Adrenal gland (tissue), 9 donors: ENCODE measurements at regions not wholly inside any gene's neighbourhood (a gene's known extent, or its start where the extent isn't known, plus 50 kb on each side); places are given as distances from the start of the nearest gene placed in this dataset.

Experiments used
- DNase-seq, 7 donors: peaks; one replicate each; pipeline ENCODE4 v3.0.0-alpha.2; 2019 to 2020
- H3K27ac ChIP-seq, 5 donors: fragments of 200-600 bp; sonication (generic) in 4 of 5; 1 replicate in 3 of 5; 2 replicates in 2 of 5; pipeline versions ENCODE4 v1.5.1 to v1.8.0; 2016 to 2020; ENCODE audit warnings: mild to moderate bottlenecking in 1 of 5
- H3K27me3 ChIP-seq: fragments of 200-600 bp; 2 replicates; pipeline ENCODE4 v1.8.0; 2021
- H3K36me3 ChIP-seq, 2 donors: fragments of 200-600 bp; replicated peaks in 1 of 2; 1 replicate in 1 of 2; 2 replicates in 1 of 2; pipeline versions ENCODE4 v1.5.1 to v1.8.0; 2018 to 2022
- H3K4me1 ChIP-seq, 2 donors: fragments of 200-600 bp; replicated peaks in 1 of 2; 1 replicate in 1 of 2; 2 replicates in 1 of 2; pipeline versions ENCODE4 v1.5.1 to v1.8.0; 2018 to 2021
- H3K4me3 ChIP-seq, 4 donors: fragments of 200-600 bp; sonication (generic) in 3 of 4; one replicate each; pipeline ENCODE4 v1.5.1; 2016 to 2018
- H3K9me3 ChIP-seq, 3 donors: fragments of 200-600 bp; sonication (generic) in 1 of 3; replicated peaks in 1 of 3; 1 replicate in 2 of 3; 2 replicates in 1 of 3; pipeline versions ENCODE4 v1.5.1 to v1.8.0; 2016 to 2021
- CTCF ChIP-seq, 6 experiments: fragments of 450-650 bp in 4 of 6; fragments of 200-600 bp in 2 of 6; sonication (generic) in 1 of 6; IDR thresholded peaks; 1 replicate in 5 of 6; 2 replicates in 1 of 6; pipeline versions ENCODE4 v1.5.1 to v1.8.0; 2016 to 2021; ENCODE audit warnings: antibody characterized with exemption in 6 of 6, mild to moderate bottlenecking in 2 of 6, moderate library complexity in 1 of 6
- POLR2A ChIP-seq, 2 donors: fragments of 450-650 bp; IDR thresholded peaks; one replicate each; pipeline ENCODE4 v1.6.1; 2017; ENCODE audit warnings: antibody characterized with exemption in 2 of 2, mild to moderate bottlenecking in 2 of 2, moderate library complexity in 1 of 2
- WGBS, 4 donors: extraction: QIAGEN DNeasy Blood & Tissue Kit in 2 of 4; methylation state at CpG; one replicate each; pipeline versions ENCODE4 v1.1.5 to v1.1.7; 2013 to 2017; 5-methylcytosine and 5-hydroxymethylcytosine counted together
- intact Hi-C, 2 donors: fragments of 100-400 bp; cut with DNase I; formaldehyde crosslinking; loops; one replicate each; pipeline versions ENCODE4 v1.14.1 to v1.15.0; 2022 to 2023
- donor health status: healthy with polysubstance abuse.
- donor health status: Bipolar disorder and iron deficiency.
- donor health status: DM: yes; HTN: yes; CAD: no.
- donor health status: DM: no; HTN: no; CAD: no.
- donor health status: DM: no; HTN: no; CAD: no.

DNA sequence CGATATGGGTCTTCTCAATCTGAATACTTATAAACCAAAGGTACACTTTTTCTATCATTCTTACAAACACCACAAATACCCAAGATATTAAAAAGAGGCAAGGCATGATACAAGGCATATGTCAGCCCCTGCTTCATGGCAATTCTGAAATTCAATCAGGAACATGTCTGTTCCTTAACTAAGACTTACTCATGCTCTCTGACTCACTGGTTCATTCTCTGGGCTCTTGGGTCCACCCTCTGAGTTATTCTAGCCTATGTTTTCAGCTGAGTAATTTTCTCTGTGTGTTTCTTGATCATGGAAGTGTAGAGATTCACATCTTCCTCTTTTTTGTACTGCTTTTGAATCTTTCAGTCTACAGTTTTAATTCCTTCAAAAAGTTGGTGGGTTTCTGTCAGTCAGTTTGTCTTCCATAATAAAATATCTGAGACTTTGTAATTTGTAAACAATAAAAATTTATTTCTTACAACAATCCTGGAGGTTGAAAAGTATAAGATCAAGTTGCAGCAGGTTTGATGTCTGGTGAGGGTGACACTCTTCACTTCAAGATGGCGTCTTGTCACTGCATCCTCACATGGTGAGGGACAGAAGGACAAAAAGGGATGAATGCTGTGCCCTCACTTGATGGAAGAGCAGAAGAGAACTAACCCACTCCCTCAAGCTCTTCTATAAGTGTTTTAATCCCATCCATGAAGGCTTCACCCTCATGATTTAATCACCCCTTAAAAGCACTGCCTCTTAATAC is 211.7 kb downstream of the FAM76B start:
- WGBS, 4 donors = 76 to 93% (median 88%) methylated on average over 2 of the region's 2 CpGs
- H3K36me3 ChIP-seq = no peaks in the 10 kb centered on the region
- H3K4me3 ChIP-seq = no peak overlapping the region
- no peaks in the 10 kb centered on the region for H3K9me3 ChIP-seq
- TF ChIP-seq POLR2A (IDR thresholded peaks at IDR 0.05) = no peak
- TF ChIP-seq CTCF (IDR thresholded peaks at IDR 0.05) = no peak
- no peaks in the 10 kb centered on the region for H3K27me3 ChIP-seq
- intact Hi-C loops = no loop called here
- DNase-seq = no peak
- H3K4me1 ChIP-seq = no peaks in the 10 kb centered on the region
- no peak overlapping the region for H3K27ac ChIP-seq

DNA sequence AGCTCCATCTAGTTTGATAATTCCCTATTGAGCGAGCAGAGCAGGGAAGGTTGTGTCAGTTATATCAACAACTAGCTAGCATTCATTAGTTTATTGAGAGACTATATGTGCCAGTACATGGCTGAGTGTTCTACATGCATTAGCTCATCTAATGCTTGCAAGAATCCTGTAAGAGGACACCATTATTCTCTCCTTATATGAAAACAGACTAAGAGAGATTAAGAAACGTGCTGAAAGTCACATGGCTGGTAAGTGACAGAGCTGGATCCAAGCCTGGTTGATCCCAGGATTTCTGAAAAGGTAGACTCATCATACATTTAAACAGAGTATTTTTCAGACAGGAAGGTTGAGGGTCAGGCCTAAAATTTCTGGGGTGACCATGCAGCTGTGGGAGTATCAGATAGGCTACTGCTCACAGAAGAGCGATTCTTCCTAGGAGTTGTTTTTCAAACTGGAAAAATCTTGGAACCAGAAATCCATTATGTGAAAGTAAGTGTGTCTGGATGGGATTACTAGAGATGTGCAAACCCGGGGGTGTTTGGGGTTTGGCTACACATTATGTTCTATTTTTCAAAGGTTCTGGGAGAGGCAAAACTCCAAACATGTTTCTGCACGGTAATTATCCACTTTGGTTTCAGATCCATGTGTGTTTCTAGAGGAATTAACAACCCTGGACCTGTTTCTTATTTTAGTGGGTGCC is 213.3 kb downstream of the FAM76B start:
- TF ChIP-seq CTCF (IDR thresholded peaks at IDR 0.05) (no peak), POLR2A (IDR thresholded peaks at IDR 0.05) (no peak)
- no peaks in the 10 kb centered on the region for H3K4me1 ChIP-seq
- H3K27me3 ChIP-seq = no peaks in the 10 kb centered on the region
- no peaks in the 10 kb centered on the region for H3K36me3 ChIP-seq
- no peak overlapping the region for H3K27ac ChIP-seq
- no peaks in the 10 kb centered on the region for H3K9me3 ChIP-seq
- DNase-seq = no peak
- H3K4me3 ChIP-seq = no peak overlapping the region
- intact Hi-C loops = no loop called here
- WGBS, 4 donors = 75 to 79% (median 77%) methylated on average over 5 of the region's 5 CpGs

DNA sequence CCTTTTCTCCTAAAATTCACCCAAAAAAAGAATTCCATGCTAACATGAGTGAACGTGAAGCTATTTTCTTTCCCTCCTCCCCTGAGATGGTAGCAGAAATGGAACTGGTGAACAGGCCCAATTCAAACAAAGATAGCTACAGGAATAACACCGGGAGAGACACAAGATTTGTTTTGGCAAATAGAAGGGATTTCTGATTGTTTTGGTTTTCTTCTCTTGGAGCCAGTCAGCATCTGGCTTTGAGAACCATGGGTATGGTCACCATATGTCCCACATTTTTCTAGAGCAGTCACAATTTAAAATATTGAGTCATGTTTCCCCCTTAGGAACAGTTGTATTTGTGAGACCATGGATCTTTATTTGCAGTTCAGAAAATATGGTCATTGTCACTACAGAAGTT is 214.1 kb downstream of the FAM76B start:
- no peak overlapping the region for H3K27ac ChIP-seq

More for the DNA sequence above, 214.1 kb downstream of the FAM76B start:
- H3K27me3 ChIP-seq = no peaks in the 10 kb centered on the region
- no peaks in the 10 kb centered on the region for H3K36me3 ChIP-seq
- intact Hi-C loops = no loop called here
- H3K4me1 ChIP-seq = no peaks in the 10 kb centered on the region
- no peaks in the 10 kb centered on the region for H3K9me3 ChIP-seq
- no peak overlapping the region for H3K4me3 ChIP-seq
- no peak for DNase-seq
- 72 to 90% (median 79%) methylated on average over 2 of the region's 2 CpGs for WGBS, 4 donors
- TF ChIP-seq POLR2A (IDR thresholded peaks at IDR 0.05) = no peak
- no peak for TF ChIP-seq CTCF (IDR thresholded peaks at IDR 0.05)
